ENCODE measurements at regions not wholly inside any gene's neighbourhood (a gene's known extent, or its start where the extent isn't known, plus 50 kb on each side); places are given as distances from the start of the nearest gene placed in this dataset.

DNA sequence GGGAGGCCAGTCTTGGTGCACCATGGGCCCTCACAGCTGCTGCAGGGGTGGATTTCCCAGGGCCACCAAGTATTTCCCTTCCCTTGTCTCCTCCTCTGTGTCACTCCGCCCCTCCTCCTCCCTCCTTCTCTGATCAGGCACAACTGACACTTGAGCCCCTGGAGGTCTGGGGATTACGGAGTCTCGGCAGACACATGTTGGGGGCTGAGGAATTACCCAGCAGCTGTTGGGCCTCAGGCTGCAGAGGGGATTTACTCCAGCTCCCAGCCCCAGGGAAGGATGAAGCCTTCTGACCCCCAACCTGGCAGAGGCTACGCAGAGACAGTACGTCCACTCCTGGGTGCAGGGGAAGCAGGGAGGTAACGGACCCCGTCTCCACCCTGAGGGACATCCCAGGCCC lies 420.5 kb upstream of the SULF2 start:
- Histone ChIP-seq H3K4me3 (ENCODE audit: low read length in 2 of 2) (no peak overlapping the region), H3K27me3 (ENCODE audit: insufficient read depth, low read length) (no peaks in the 10 kb centered on the region), H3K4me1 (ENCODE audit: insufficient read depth, low read length) (no peaks in the 10 kb centered on the region), H3K27ac (ENCODE audit: low read depth, low read length) (no peak overlapping the region), H3K36me3 (ENCODE audit: insufficient read depth, low read length) (no peaks in the 10 kb centered on the region), H3K9me3 (ENCODE audit: control insufficient read depth in 1 of 2, low read length in 2 of 2) (no peaks in the 10 kb centered on the region)
- intact Hi-C loops (cut with micrococcal nuclease), result no loop called here
- Mint-ChIP-seq H3K9me3 (no peaks in the 10 kb centered on the region), H3K4me3 (no peak overlapping the region), H3K27me3 (peaks cover 5 to 9% of the 10 kb centered on the region in 2 donors), H3K4me1 (no peaks in the 10 kb centered on the region), H3K36me3 (no peaks in the 10 kb centered on the region), H3K27ac (no peak overlapping the region)
- ChIA-PET POLR2A (ENCODE audit: partially characterized antibody) (no interaction called here), CTCF (ENCODE audit: partially characterized antibody) (no interaction called here)
- no peak for DNase-seq

GRCh38 chr20:48205281-48205782 lies 420.1 kb upstream of the SULF2 start:
- Mint-ChIP-seq H3K4me3 (no peak overlapping the region), H3K36me3 (no peaks in the 10 kb centered on the region), H3K9me3 (no peaks in the 10 kb centered on the region), H3K27me3 (peaks cover 5 to 9% of the 10 kb centered on the region in 2 donors), H3K27ac (no peak overlapping the region), H3K4me1 (no peaks in the 10 kb centered on the region)
- Histone ChIP-seq H3K27me3 (ENCODE audit: insufficient read depth, low read length) (no peaks in the 10 kb centered on the region), H3K36me3 (ENCODE audit: insufficient read depth, low read length) (no peaks in the 10 kb centered on the region), H3K9me3 (ENCODE audit: control insufficient read depth in 1 of 2, low read length in 2 of 2) (no peaks in the 10 kb centered on the region), H3K4me1 (ENCODE audit: insufficient read depth, low read length) (no peaks in the 10 kb centered on the region), H3K4me3 (ENCODE audit: low read length in 2 of 2) (no peak overlapping the region), H3K27ac (ENCODE audit: low read depth, low read length) (no peak overlapping the region)
- POLR2A ChIA-PET (ENCODE audit: partially characterized antibody), result no interaction called here
- DNase-seq, result no peak
- CTCF ChIA-PET (ENCODE audit: partially characterized antibody), result no interaction called here
- intact Hi-C loops (cut with micrococcal nuclease), result no loop called here

DNA sequence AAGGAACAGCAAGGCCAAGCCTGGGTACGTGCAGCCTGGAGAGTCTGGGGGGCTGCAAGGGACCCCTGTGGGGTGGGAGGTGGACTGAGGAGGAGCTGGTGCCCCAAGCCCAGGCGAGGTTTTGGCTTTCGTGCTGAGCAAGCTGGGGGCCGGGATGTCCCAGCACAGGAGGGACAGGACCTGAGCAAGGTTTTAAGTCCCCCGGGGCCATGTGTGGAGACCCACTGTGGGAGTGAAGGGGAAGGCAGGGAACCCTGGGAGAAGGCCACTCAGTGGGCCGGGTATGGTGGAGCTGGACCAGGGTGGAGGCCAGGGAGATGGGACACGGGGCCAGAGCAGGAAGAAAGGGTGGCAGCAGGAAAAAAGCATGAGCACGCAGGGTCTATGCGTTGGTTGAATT lies 419.2 kb upstream of the SULF2 start:
- ChIA-PET POLR2A (ENCODE audit: partially characterized antibody) (no interaction called here), CTCF (ENCODE audit: partially characterized antibody) (no interaction called here)
- Histone ChIP-seq H3K27ac (ENCODE audit: low read depth, low read length) (no peak overlapping the region), H3K27me3 (ENCODE audit: insufficient read depth, low read length) (no peaks in the 10 kb centered on the region), H3K9me3 (ENCODE audit: control insufficient read depth in 1 of 2, low read length in 2 of 2) (no peaks in the 10 kb centered on the region), H3K4me3 (ENCODE audit: low read length in 2 of 2) (no peak overlapping the region), H3K36me3 (ENCODE audit: insufficient read depth, low read length) (no peaks in the 10 kb centered on the region), H3K4me1 (ENCODE audit: insufficient read depth, low read length) (no peaks in the 10 kb centered on the region)
- intact Hi-C loops (cut with micrococcal nuclease), result no loop called here
- Mint-ChIP-seq H3K4me3 (no peak overlapping the region), H3K4me1 (no peaks in the 10 kb centered on the region), H3K9me3 (no peaks in the 10 kb centered on the region), H3K36me3 (no peaks in the 10 kb centered on the region), H3K27me3 (peaks cover 5 to 13% of the 10 kb centered on the region in 2 donors), H3K27ac (no peak overlapping the region)
- DNase-seq, result no peak

GRCh38 chr20:48203252-48203651 lies 418.0 kb upstream of the SULF2 start:
- Histone ChIP-seq H3K27ac (ENCODE audit: low read depth, low read length) (no peak overlapping the region), H3K4me3 (ENCODE audit: low read length in 2 of 2) (no peak overlapping the region), H3K36me3 (ENCODE audit: insufficient read depth, low read length) (no peaks in the 10 kb centered on the region), H3K27me3 (ENCODE audit: insufficient read depth, low read length) (no peaks in the 10 kb centered on the region), H3K4me1 (ENCODE audit: insufficient read depth, low read length) (no peaks in the 10 kb centered on the region), H3K9me3 (ENCODE audit: control insufficient read depth in 1 of 2, low read length in 2 of 2) (no peaks in the 10 kb centered on the region)
- H3K36me3 Mint-ChIP-seq, result no peaks in the 10 kb centered on the region
- ChIA-PET CTCF (ENCODE audit: partially characterized antibody) (no interaction called here), POLR2A (ENCODE audit: partially characterized antibody) (no interaction called here)
- H3K9me3 Mint-ChIP-seq, result no peaks in the 10 kb centered on the region
- no peaks in the 10 kb centered on the region for H3K4me1 Mint-ChIP-seq
- H3K4me3 Mint-ChIP-seq, result no peak overlapping the region
- H3K27ac Mint-ChIP-seq, result no peak overlapping the region
- DNase-seq, result no peak
- H3K27me3 Mint-ChIP-seq, result peaks cover 5 to 13% of the 10 kb centered on the region in 2 donors
- intact Hi-C loops (cut with micrococcal nuclease), result no loop called here

DNA sequence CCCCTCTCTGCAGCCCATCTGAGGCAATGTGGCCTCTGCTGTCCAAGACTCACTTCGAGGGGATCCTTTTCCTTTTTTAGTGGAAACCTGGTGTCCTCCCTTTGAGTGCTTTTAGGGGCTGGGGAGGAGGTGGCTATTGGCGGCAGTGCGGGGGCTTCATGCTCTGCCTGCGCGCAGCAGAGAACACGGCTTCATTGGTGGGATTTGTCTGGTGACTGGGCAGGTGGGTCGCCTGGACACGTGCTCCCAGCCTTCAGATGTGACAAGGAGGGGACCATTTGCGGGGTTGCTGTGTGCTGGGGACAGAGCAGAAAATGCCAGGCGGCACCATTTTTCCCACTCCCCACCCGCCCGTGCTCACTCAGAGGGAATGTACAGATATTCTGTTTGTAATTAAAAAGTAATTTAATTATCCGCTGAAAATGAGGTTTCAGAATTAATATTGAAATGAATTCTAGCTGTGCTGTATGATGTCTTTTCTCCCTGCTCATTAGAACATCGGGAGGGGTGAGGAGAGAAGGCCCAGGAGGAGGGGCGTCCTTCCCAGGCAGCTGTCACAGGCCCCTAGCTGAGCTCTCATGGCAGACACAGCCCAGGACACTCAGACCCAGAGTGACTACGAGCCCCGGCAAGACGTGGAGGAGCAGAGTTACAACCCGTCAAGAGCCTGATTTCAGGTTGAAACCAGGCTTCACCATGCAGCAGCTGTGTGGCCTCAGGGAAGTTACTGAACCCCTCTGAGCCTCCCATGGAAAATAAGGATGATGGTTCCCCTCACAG lies 417.2 kb upstream of the SULF2 start:
- CTCF ChIA-PET (ENCODE audit: partially characterized antibody), result no interaction called here
- POLR2A ChIA-PET (ENCODE audit: partially characterized antibody), result no interaction called here
- intact Hi-C loops (cut with micrococcal nuclease), result no loop called here
- no peaks in the 10 kb centered on the region for H3K36me3 ChIP-seq (ENCODE audit: insufficient read depth, low read length)
- Mint-ChIP-seq H3K27me3 (peaks cover 5 to 13% of the 10 kb centered on the region in 2 donors), H3K9me3 (no peaks in the 10 kb centered on the region), H3K36me3 (no peaks in the 10 kb centered on the region), H3K27ac (no peak overlapping the region), H3K4me3 (no peak overlapping the region), H3K4me1 (no peaks in the 10 kb centered on the region)
- H3K9me3 ChIP-seq (ENCODE audit: control insufficient read depth in 1 of 2, low read length in 2 of 2), result no peaks in the 10 kb centered on the region
- no peaks in the 10 kb centered on the region for H3K27me3 ChIP-seq (ENCODE audit: insufficient read depth, low read length)
- H3K4me1 ChIP-seq (ENCODE audit: insufficient read depth, low read length), result no peaks in the 10 kb centered on the region
- DNase-seq, result no peak
- no peak overlapping the region for H3K4me3 ChIP-seq (ENCODE audit: low read length in 2 of 2)
- no peak overlapping the region for H3K27ac ChIP-seq (ENCODE audit: low read depth, low read length)

GRCh38 chr20:48201885-48202284 lies 416.6 kb upstream of the SULF2 start:
- H3K36me3 ChIP-seq (ENCODE audit: insufficient read depth, low read length), result no peaks in the 10 kb centered on the region
- H3K4me3 ChIP-seq (ENCODE audit: low read length in 2 of 2), result no peak overlapping the region
- H3K4me1 ChIP-seq (ENCODE audit: insufficient read depth, low read length), result no peaks in the 10 kb centered on the region
- CTCF ChIA-PET (ENCODE audit: partially characterized antibody), result no interaction called here
- Mint-ChIP-seq H3K4me3 (no peak overlapping the region), H3K4me1 (no peaks in the 10 kb centered on the region), H3K36me3 (no peaks in the 10 kb centered on the region), H3K9me3 (no peaks in the 10 kb centered on the region), H3K27ac (no peak overlapping the region), H3K27me3 (peaks cover 5 to 8% of the 10 kb centered on the region in 2 donors)
- POLR2A ChIA-PET (ENCODE audit: partially characterized antibody), result no interaction called here
- DNase-seq, result no peak
- H3K9me3 ChIP-seq (ENCODE audit: control insufficient read depth in 1 of 2, low read length in 2 of 2), result no peaks in the 10 kb centered on the region
- H3K27me3 ChIP-seq (ENCODE audit: insufficient read depth, low read length), result no peaks in the 10 kb centered on the region
- H3K27ac ChIP-seq (ENCODE audit: low read depth, low read length), result no peak overlapping the region
- intact Hi-C loops (cut with micrococcal nuclease), result no loop called here

DNA sequence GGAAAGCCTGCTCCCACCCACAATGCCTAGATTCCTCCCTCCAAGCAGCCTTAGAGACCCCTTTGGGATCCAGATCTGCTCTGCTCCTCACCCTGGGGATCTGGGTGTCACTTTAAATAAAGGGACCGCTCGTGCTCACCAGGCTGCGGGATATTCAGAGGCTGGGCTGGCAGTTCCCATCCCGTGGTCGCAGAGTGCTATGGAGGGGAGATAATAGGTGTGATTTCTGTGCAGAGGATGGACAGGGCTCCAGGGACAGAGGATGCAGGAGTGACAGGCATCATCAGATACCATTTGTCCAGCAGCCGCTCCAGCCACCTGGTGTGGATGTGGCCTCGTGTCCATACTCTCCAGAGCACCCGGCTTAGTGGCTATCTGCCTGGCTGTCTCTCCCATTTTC lies 415.9 kb upstream of the SULF2 start:
- no peak overlapping the region for H3K4me3 ChIP-seq (ENCODE audit: low read length in 2 of 2)
- Mint-ChIP-seq H3K4me3 (no peak overlapping the region), H3K27ac (no peak overlapping the region), H3K9me3 (no peaks in the 10 kb centered on the region), H3K36me3 (no peaks in the 10 kb centered on the region), H3K4me1 (no peaks in the 10 kb centered on the region), H3K27me3 (peaks cover 5 to 8% of the 10 kb centered on the region in 2 donors)
- H3K4me1 ChIP-seq (ENCODE audit: insufficient read depth, low read length), result no peaks in the 10 kb centered on the region
- H3K36me3 ChIP-seq (ENCODE audit: insufficient read depth, low read length), result no peaks in the 10 kb centered on the region
- no peak for DNase-seq
- CTCF ChIA-PET (ENCODE audit: partially characterized antibody), result no interaction called here
- no peaks in the 10 kb centered on the region for H3K27me3 ChIP-seq (ENCODE audit: insufficient read depth, low read length)
- POLR2A ChIA-PET (ENCODE audit: partially characterized antibody), result no interaction called here
- intact Hi-C loops (cut with micrococcal nuclease), result no loop called here
- H3K27ac ChIP-seq (ENCODE audit: low read depth, low read length), result no peak overlapping the region
- no peaks in the 10 kb centered on the region for H3K9me3 ChIP-seq (ENCODE audit: control insufficient read depth in 1 of 2, low read length in 2 of 2)
